ENCODE measurements at regions not wholly inside any gene's neighbourhood (a gene's known extent, or its start where the extent isn't known, plus 50 kb on each side); places are given as distances from the start of the nearest gene placed in this dataset.

- 82% methylated on average over 1 of the region's 1 CpG; no CpG with 5 or more reads in 1 of the 2 experiments for WGBS, 2 experiments (ENCODE audit: extremely low coverage in 1 of 2, insufficient coverage in 1 of 2, insufficient read length in 1 of 2, insufficient replicate concordance in 2 of 2, low coverage in 1 of 2, low lambda C conversion rate in 2 of 2, missing lambda C conversion rate in 1 of 2)
These were observed 100.9 kb upstream of the CCN2 start for GRCh38 chr6:132052096-132052495.

More at GRCh38 chr6:132052096-132052495, 100.9 kb upstream of the CCN2 start:
- H2BK120ac ChIP-seq (replicated peaks; ENCODE audit: low read depth, low read length) = no peak overlapping the region
- no peaks in the 10 kb centered on the region for H3K27me3 ChIP-seq (replicated peaks in 1 of 4; ENCODE audit: control insufficient read depth in 3 of 4, extremely low read depth in 1 of 4, insufficient read depth in 3 of 4, low read length in 3 of 4)
- POLR2A ChIA-PET (ENCODE audit: partially characterized antibody) = no interaction called here
- H3K9ac ChIP-seq (replicated peaks in 1 of 4; ENCODE audit: extremely low read depth in 1 of 4, low read depth in 3 of 4, low read length in 3 of 4) = no peak overlapping the region
- no peak overlapping the region for H2BK12ac ChIP-seq (ENCODE audit: low read depth, low read length)
- no peak overlapping the region for H4K8ac ChIP-seq (ENCODE audit: extremely low read depth, insufficient read depth, low read length)
- no peak overlapping the region for H3K4me2 ChIP-seq (ENCODE audit: insufficient read depth in 1 of 2, low read depth in 2 of 2, low read length in 2 of 2)
- no peak overlapping the region for H2AFZ ChIP-seq (ENCODE audit: low read length)
- no peak overlapping the region for H3K27ac ChIP-seq (ENCODE audit: low read depth, low read length)
- H3K4me3 ChIP-seq (ENCODE audit: extremely low read depth in 1 of 4, insufficient read depth in 2 of 4, low read depth in 3 of 4, low read length in 4 of 4) = no peak overlapping the region
- no peak overlapping the region for H3K23ac ChIP-seq (ENCODE audit: insufficient read length)
- no peak overlapping the region for H4K5ac ChIP-seq (ENCODE audit: insufficient read length, low read depth, low read length)
- no peak overlapping the region for H2BK20ac ChIP-seq (ENCODE audit: low read length)
- H4K91ac ChIP-seq (replicated peaks; ENCODE audit: insufficient read length, low read length) = no peak overlapping the region
- H3K79me1 ChIP-seq (ENCODE audit: low read depth, low read length) = no peaks in the 10 kb centered on the region
- FAIRE-seq (no peak), DNase-seq (ENCODE audit: low read depth in 1 of 2, low spot score in 2 of 2) (no peak)
- H3K4ac ChIP-seq (replicated peaks; ENCODE audit: insufficient read length, low read depth, low read length) = no peak overlapping the region
- H3K4me1 ChIP-seq (replicated peaks in 1 of 4; ENCODE audit: control insufficient read depth in 3 of 4, insufficient read depth in 4 of 4, low read length in 3 of 4) = no peaks in the 10 kb centered on the region
- no peak overlapping the region for H2AK5ac ChIP-seq (ENCODE audit: low read depth, low read length)
- H3K23me2 ChIP-seq (ENCODE audit: low read depth, low read length) = no peaks in the 10 kb centered on the region
- no peaks in the 10 kb centered on the region for H3K36me3 ChIP-seq (ENCODE audit: control insufficient read depth in 2 of 4, insufficient read depth in 4 of 4, low read length in 3 of 4)
- no peaks in the 10 kb centered on the region for H3K79me2 ChIP-seq (ENCODE audit: control insufficient read depth in 1 of 2, insufficient read depth in 2 of 2, low read length in 2 of 2)
- H3K18ac ChIP-seq (ENCODE audit: extremely low read depth, low read length) = no peak overlapping the region
- CTCF ChIA-PET (ENCODE audit: partially characterized antibody) = interaction anchor here (1.0 to 2.0 kb wide), 5 partner anchors 13 to 142 kb away, joined by 3 to 5 read pairs (median 3); no protein-coding TSS in a partner anchor
- no peak overlapping the region for H3K14ac ChIP-seq (ENCODE audit: insufficient read length)
- no peaks in the 10 kb centered on the region for H3K9me3 ChIP-seq (ENCODE audit: insufficient read depth in 2 of 2, low read depth in 1 of 2, low read length in 1 of 2)
- H3K56ac ChIP-seq (replicated peaks; ENCODE audit: insufficient read length, low read depth, low read length) = no peak overlapping the region
- H2BK15ac ChIP-seq (ENCODE audit: low read length) = no peak overlapping the region
- no peak overlapping the region for H2BK5ac ChIP-seq (ENCODE audit: low read depth, low read length)
- H4K20me1 ChIP-seq (replicated peaks in 1 of 2; ENCODE audit: control insufficient read depth in 1 of 2, insufficient read depth in 2 of 2, low read length in 2 of 2) = no peaks in the 10 kb centered on the region
- TF ChIP-seq CHD1 (IDR thresholded peaks at IDR 0.05; ENCODE audit: low read depth, low read length) = no peak
- no peak for TF ChIP-seq RNF2 (IDR thresholded peaks at IDR 0.05; ENCODE audit: borderline replicate concordance, low read depth, low read length, missing control alignments, poor library complexity, severe bottlenecking)
- TF ChIP-seq FOSL1 (IDR thresholded peaks at IDR 0.05; ENCODE audit: insufficient read depth, low read depth, low read length) = no peak
- TF ChIP-seq RAD21 (IDR thresholded peaks at IDR 0.05 in 1 of 2, conservative IDR thresholded peaks at IDR 0.05 in 1 of 2; ENCODE audit: low read depth in 2 of 2, low read length in 2 of 2) = no peak
- no peak for TF ChIP-seq NRF1 (IDR thresholded peaks at IDR 0.05; ENCODE audit: low read depth, low read length)
- TF ChIP-seq MAFK (IDR thresholded peaks at IDR 0.05; ENCODE audit: low read depth, low read length) = no peak
- TF ChIP-seq TEAD4 (IDR thresholded peaks at IDR 0.05; ENCODE audit: low read depth, low read length) = no peak
- TF ChIP-seq CREB1 (IDR thresholded peaks at IDR 0.05) = no peak
- TF ChIP-seq ASH2L (IDR thresholded peaks at IDR 0.05; ENCODE audit: low read length) = no peak

Measured in H1 (cell line).